HG03565 (cell line): ENCODE measurements at regions not wholly inside any gene's neighbourhood (a gene's known extent, or its start where the extent isn't known, plus 50 kb on each side); places are given as distances from the start of the nearest gene placed in this dataset.

Source experiments
- ATAC-seq: cut with Tn5 transposase; IDR thresholded peaks from one replicate; pipeline ENCODE4 v1.9.1; 2021; ENCODE audit warnings: mild to moderate bottlenecking, moderate library complexity; ENCODE audit not compliant: unreplicated experiment

- ATAC-seq: no peak
Measured at GRCh38 chr15:45743426-45744235, 108.8 kb downstream of the SQOR start.

- ATAC-seq: no peak
Measured at GRCh38 chr15:45744236-45744589, 109.4 kb downstream of the SQOR start.

- no peak for ATAC-seq
Measured at GRCh38 chr15:45747426-45747825, 112.6 kb downstream of the SQOR start.

- ATAC-seq: no peak
Measured at GRCh38 chr15:45751629-45752028, 116.8 kb downstream of the SQOR start.

GRCh38 chr15:45759936-45760335, 125.1 kb downstream of the SQOR start:
- ATAC-seq: no peak

- no peak for ATAC-seq
Measured at GRCh38 chr15:45762726-45763125, 127.9 kb downstream of the SQOR start.

GRCh38 chr15:45763170-45763869, 128.5 kb downstream of the SQOR start:
- no peak for ATAC-seq

- ATAC-seq: no peak
Measured at GRCh38 chr15:45773149-45773548, 138.3 kb downstream of the SQOR start.

GRCh38 chr15:45776772-45777171, 141.9 kb downstream of the SQOR start:
- no peak for ATAC-seq

GRCh38 chr15:45777781-45778180, 143.0 kb downstream of the SQOR start:
- no peak for ATAC-seq

- ATAC-seq: no peak
Measured at GRCh38 chr15:45780352-45780751, 145.5 kb downstream of the SQOR start.

GRCh38 chr15:45784656-45785055, 149.8 kb downstream of the SQOR start:
- ATAC-seq: no peak

GRCh38 chr15:45785897-45786296, 151.1 kb downstream of the SQOR start:
- ATAC-seq: no peak

GRCh38 chr15:45790325-45790943, 155.6 kb downstream of the SQOR start:
- peak; percentile 63 for ATAC-seq

- ATAC-seq: no peak
Measured at GRCh38 chr15:45794304-45794703, 159.5 kb downstream of the SQOR start.

- ATAC-seq: no peak
Measured at GRCh38 chr15:45794712-45795439, 160.0 kb downstream of the SQOR start.

GRCh38 chr15:45795440-45796069, 160.7 kb downstream of the SQOR start:
- no peak for ATAC-seq

GRCh38 chr15:45796433-45796832, 161.6 kb downstream of the SQOR start:
- no peak for ATAC-seq

GRCh38 chr15:45799508-45799907, 164.7 kb downstream of the SQOR start:
- peak; percentile 65 for ATAC-seq

- ATAC-seq: no peak
Measured at GRCh38 chr15:45801543-45801942, 166.7 kb downstream of the SQOR start.

GRCh38 chr15:45802140-45802539, 167.3 kb downstream of the SQOR start:
- ATAC-seq: no peak
